ENCODE measurements at regions not wholly inside any gene's neighbourhood (a gene's known extent, or its start where the extent isn't known, plus 50 kb on each side); places are given as distances from the start of the nearest gene placed in this dataset.

DNA sequence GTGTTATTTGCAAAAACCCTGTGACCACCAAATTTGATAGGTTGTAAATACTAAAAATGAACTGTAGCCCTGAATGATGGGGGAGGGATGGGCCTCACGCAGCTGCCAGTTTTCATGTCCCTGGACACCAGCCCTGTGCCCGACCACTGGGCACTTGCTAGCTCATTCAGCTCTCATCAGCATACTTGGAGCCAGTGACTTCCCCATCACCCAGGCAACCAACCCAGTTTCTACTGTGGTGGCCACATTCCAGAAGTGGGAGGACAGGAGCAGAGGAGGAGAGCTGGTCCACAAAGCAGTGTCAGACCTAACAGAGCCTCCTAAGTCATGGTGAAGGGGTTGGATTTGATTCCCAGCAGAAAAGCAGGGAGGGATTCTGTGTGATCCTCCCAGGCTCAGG, 128.2 kb downstream of the CPEB2 start:
- Histone ChIP-seq H3K4me3 (no peak overlapping the region), H3K9me3 (peaks cover 0 to 4% (median under 1%) of the 10 kb centered on the region in 8 donors), H3K27me3 (replicated peaks in 1 of 7) (no peaks in the 10 kb centered on the region), H3K4me1 (no peaks in the 10 kb centered on the region), H3K36me3 (no peaks in the 10 kb centered on the region), H3K27ac (no peak overlapping the region)
- TF ChIP-seq POLR2AphosphoS5 (IDR thresholded peaks at IDR 0.05), result no peak
- no peak for TF ChIP-seq POLR2A (IDR thresholded peaks at IDR 0.05)
- TF ChIP-seq, protein P1, sequence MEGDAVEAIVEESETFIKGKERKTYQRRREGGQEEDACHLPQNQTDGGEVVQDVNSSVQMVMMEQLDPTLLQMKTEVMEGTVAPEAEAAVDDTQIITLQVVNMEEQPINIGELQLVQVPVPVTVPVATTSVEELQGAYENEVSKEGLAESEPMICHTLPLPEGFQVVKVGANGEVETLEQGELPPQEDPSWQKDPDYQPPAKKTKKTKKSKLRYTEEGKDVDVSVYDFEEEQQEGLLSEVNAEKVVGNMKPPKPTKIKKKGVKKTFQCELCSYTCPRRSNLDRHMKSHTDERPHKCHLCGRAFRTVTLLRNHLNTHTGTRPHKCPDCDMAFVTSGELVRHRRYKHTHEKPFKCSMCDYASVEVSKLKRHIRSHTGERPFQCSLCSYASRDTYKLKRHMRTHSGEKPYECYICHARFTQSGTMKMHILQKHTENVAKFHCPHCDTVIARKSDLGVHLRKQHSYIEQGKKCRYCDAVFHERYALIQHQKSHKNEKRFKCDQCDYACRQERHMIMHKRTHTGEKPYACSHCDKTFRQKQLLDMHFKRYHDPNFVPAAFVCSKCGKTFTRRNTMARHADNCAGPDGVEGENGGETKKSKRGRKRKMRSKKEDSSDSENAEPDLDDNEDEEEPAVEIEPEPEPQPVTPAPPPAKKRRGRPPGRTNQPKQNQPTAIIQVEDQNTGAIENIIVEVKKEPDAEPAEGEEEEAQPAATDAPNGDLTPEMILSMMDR (IDR thresholded peaks at IDR 0.05 in 8 of 11, conservative IDR thresholded peaks at IDR 0.05 in 3 of 11), result no peak
- WGBS, 5 donors, result 81 to 97% (median 90%) methylated on average over 2 of the region's 2 CpGs
- DNase-seq, result no peak
- intact Hi-C loops (cut with DNase I; ENCODE audit: low total_unique reads), result no loop called here

DNA sequence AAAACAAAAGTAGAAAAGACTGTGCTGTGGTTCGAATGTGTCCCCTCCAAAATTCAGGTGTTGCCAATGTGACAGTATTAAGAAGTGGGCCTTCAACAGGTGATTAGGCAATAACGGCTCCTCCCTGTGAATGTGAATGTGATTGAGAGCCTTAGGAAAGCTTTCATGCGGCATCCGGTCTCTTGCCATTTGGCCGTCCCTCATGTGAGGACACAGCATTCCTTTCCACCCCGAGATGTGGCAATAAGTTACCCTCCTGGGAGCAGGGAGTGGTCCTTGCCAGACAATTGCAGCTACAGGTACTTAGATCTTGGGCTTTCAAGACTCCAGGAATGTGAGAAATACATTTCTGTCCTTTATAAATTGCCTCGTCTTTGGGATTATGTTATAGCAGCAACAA, 129.3 kb downstream of the CPEB2 start:
- intact Hi-C loops (cut with DNase I; ENCODE audit: low total_unique reads), result no loop called here
- H3K27ac ChIP-seq, result no peak overlapping the region
- H3K27me3 ChIP-seq (replicated peaks in 1 of 7), result no peaks in the 10 kb centered on the region
- H3K4me3 ChIP-seq, result no peak overlapping the region
- TF ChIP-seq, protein P1 (IDR thresholded peaks at IDR 0.05 in 8 of 11, conservative IDR thresholded peaks at IDR 0.05 in 3 of 11), result no peak
- TF ChIP-seq POLR2A (IDR thresholded peaks at IDR 0.05) (no peak), POLR2AphosphoS5 (IDR thresholded peaks at IDR 0.05) (no peak)
- peaks cover 0 to 15% (median 11%) of the 10 kb centered on the region in 8 donors for H3K9me3 ChIP-seq
- H3K4me1 ChIP-seq, result no peaks in the 10 kb centered on the region
- no peak for DNase-seq
- no peaks in the 10 kb centered on the region for H3K36me3 ChIP-seq
- 56 to 75% (median 63%) methylated on average over 7 of the region's 7 CpGs for WGBS, 5 donors

DNA sequence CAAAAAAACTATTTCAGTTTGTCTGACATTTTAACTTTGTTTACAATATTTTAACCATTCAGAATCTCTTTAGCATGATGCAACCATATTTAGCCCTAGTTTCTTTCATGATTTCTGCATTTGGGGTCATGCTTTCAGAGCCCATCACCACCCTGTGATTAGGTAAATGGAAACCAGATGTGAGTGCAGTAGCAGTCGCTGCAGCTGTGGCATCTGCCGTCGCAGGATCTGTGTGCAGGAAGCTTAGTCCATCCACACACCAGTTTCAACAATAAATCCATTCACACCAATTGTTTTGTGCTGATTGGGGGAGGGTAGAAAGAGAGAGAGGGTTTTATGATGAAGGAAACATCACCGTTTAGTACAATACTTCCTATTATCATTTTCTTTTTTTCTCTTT, 130.5 kb downstream of the CPEB2 start:
- TF ChIP-seq POLR2AphosphoS5 (IDR thresholded peaks at IDR 0.05) (no peak), POLR2A (IDR thresholded peaks at IDR 0.05) (no peak)
- TF ChIP-seq, protein P1 (IDR thresholded peaks at IDR 0.05 in 8 of 11, conservative IDR thresholded peaks at IDR 0.05 in 3 of 11), result no peak
- no peak for DNase-seq
- Histone ChIP-seq H3K27ac (no peak overlapping the region), H3K4me1 (no peaks in the 10 kb centered on the region), H3K9me3 (peaks cover 0 to 22% (median 17%) of the 10 kb centered on the region in 8 donors), H3K27me3 (replicated peaks in 1 of 7) (no peaks in the 10 kb centered on the region), H3K36me3 (no peaks in the 10 kb centered on the region), H3K4me3 (no peak overlapping the region)
- 53 to 71% (median 62%) methylated on average over 4 of the region's 4 CpGs for WGBS, 5 donors
- intact Hi-C loops (cut with DNase I; ENCODE audit: low total_unique reads), result no loop called here

DNA sequence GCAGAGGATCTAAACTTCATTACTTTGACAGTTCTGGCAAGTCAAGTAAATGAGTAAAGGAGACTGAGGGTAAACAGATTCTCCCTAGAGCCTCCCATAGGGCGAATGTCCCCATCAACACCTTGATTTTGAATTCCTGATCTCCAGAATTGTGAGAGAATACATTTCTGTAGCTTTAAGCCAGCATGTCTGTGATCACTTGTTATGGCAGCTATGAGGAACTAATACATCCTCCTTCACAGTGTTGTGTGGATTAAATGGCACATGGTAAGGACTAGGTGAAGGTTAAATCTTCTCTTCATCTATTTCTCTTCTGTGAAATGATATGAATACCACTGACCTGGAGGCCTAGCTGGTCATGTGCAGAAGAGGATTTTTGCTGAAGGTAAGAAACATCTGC, 137.3 kb downstream of the CPEB2 start:
- Histone ChIP-seq H3K9me3 (peaks cover 0 to 27% (median 17%) of the 10 kb centered on the region in 8 donors), H3K27me3 (replicated peaks in 1 of 7) (no peaks in the 10 kb centered on the region), H3K4me3 (no peak overlapping the region), H3K27ac (no peak overlapping the region), H3K4me1 (no peaks in the 10 kb centered on the region), H3K36me3 (no peaks in the 10 kb centered on the region)
- no peak for DNase-seq
- intact Hi-C loops (cut with DNase I; ENCODE audit: low total_unique reads), result no loop called here
- TF ChIP-seq POLR2AphosphoS5 (IDR thresholded peaks at IDR 0.05), result no peak
- no peak for TF ChIP-seq POLR2A (IDR thresholded peaks at IDR 0.05)
- TF ChIP-seq, protein P1 (IDR thresholded peaks at IDR 0.05 in 8 of 11, conservative IDR thresholded peaks at IDR 0.05 in 3 of 11), result no peak
- WGBS, 5 donors, result 52 to 72% (median 60%) methylated on average over 1 of the region's 1 CpG
